HEK293T (cell line): ENCODE measurements at regions not wholly inside any gene's neighbourhood (a gene's known extent, or its start where the extent isn't known, plus 50 kb on each side); places are given as distances from the start of the nearest gene placed in this dataset.

Experiments
- CTCF ChIA-PET: fragments of 350-600 bp; formaldehyde crosslinking; extraction: SDS; loops from one replicate; lab custom pipeline; 2021; ENCODE audit warnings: antibody characterized with exemption, inconsistent platforms; lab: Yijun Ruan, JAX
- POLR2A ChIA-PET: fragments of 350-600 bp; formaldehyde crosslinking; extraction: SDS; loops from one replicate; lab custom pipeline; 2020; ENCODE audit warnings: antibody characterized with exemption, inconsistent platforms; lab: Yijun Ruan, JAX
- DNase-seq: peaks from one replicate; pipeline ENCODE4 v3.0.0; 2012; ENCODE audit warnings: mixed read lengths; ENCODE audit errors: extremely low spot score
- ARNT ChIP-seq: fragments of 450-650 bp; IDR thresholded peaks from 2 replicates; pipeline ENCODE4 v1.6.1; 2017; ENCODE audit warnings: mild to moderate bottlenecking
- BHLHE40 ChIP-seq: fragments of 450-650 bp; IDR thresholded peaks from 2 replicates; pipeline ENCODE4 v1.6.1; 2016; ENCODE audit warnings: mild to moderate bottlenecking, moderate library complexity, borderline replicate concordance
- CTBP1 ChIP-seq: fragments of 450-650 bp; IDR thresholded peaks from 2 replicates; pipeline ENCODE4 v1.6.1; 2016; ENCODE audit warnings: borderline replicate concordance
- ELF4 ChIP-seq: fragments of 450-650 bp; IDR thresholded peaks from 2 replicates; pipeline ENCODE4 v1.6.1; 2017; ENCODE audit warnings: antibody characterized with exemption
- FOXA1 ChIP-seq: fragments of 450-650 bp; IDR thresholded peaks from 2 replicates; pipeline ENCODE4 v1.6.1; 2016; ENCODE audit warnings: mild to moderate bottlenecking
- FOXK2 ChIP-seq: fragments of 450-650 bp; IDR thresholded peaks from 2 replicates; pipeline ENCODE4 v1.6.1; 2016; ENCODE audit warnings: mild to moderate bottlenecking
- FOXM1 ChIP-seq: fragments of 450-650 bp; IDR thresholded peaks from 2 replicates; pipeline ENCODE4 v1.6.1; 2017; ENCODE audit warnings: mild to moderate bottlenecking, borderline replicate concordance
- HDGF ChIP-seq: fragments of 450-650 bp; IDR thresholded peaks from 2 replicates; pipeline ENCODE4 v1.6.1; 2017; ENCODE audit warnings: antibody characterized with exemption, borderline replicate concordance
- L3MBTL2 ChIP-seq: fragments of 450-650 bp; conservative IDR thresholded peaks from 2 replicates; pipeline ENCODE4 v1.6.1; 2016; ENCODE audit warnings: mild to moderate bottlenecking
- NFRKB ChIP-seq: fragments of 450-650 bp; IDR thresholded peaks from 2 replicates; pipeline ENCODE4 v1.6.1; 2016; ENCODE audit warnings: mild to moderate bottlenecking, moderate library complexity
- PKNOX1 ChIP-seq: fragments of 450-650 bp; IDR thresholded peaks from 2 replicates; pipeline ENCODE4 v1.6.1; 2016
- SP1 ChIP-seq: fragments of 450-650 bp; IDR thresholded peaks from 2 replicates; pipeline ENCODE4 v1.6.1; 2017
- SUZ12 ChIP-seq: fragments of 450-650 bp; IDR thresholded peaks from 2 replicates; pipeline ENCODE4 v1.6.1; 2016; ENCODE audit warnings: mild to moderate bottlenecking
- TARDBP ChIP-seq: fragments of 450-650 bp; IDR thresholded peaks from 2 replicates; pipeline ENCODE4 v1.6.1; 2016
- ZNF384 ChIP-seq: fragments of 450-650 bp; IDR thresholded peaks from 2 replicates; pipeline ENCODE4 v1.6.1; 2016

DNA sequence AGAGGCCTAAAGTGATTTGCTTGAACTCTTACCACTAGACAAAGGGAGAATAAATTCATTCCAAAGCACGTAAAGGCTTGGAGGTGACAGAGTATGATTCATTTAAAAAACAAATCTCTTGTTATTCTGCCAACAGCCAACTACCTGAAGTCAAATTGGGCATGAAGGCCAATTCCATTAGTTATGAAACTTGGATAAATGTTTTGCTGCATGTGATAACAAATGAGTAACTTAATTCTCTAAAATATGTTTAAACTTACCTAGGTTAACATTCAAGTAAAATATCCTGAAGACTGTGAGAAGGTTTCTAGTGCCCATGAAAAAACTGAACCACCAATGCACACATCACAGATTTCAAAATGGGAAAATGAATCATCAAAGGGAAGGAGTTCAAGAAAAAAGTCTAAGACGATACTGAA, 120.1 kb upstream of the TSLP start:
- POLR2A ChIA-PET, result no interaction called here
- CTCF ChIA-PET, result no interaction called here
- no peak for DNase-seq
- TF ChIP-seq ZNF384, result no peak

DNA sequence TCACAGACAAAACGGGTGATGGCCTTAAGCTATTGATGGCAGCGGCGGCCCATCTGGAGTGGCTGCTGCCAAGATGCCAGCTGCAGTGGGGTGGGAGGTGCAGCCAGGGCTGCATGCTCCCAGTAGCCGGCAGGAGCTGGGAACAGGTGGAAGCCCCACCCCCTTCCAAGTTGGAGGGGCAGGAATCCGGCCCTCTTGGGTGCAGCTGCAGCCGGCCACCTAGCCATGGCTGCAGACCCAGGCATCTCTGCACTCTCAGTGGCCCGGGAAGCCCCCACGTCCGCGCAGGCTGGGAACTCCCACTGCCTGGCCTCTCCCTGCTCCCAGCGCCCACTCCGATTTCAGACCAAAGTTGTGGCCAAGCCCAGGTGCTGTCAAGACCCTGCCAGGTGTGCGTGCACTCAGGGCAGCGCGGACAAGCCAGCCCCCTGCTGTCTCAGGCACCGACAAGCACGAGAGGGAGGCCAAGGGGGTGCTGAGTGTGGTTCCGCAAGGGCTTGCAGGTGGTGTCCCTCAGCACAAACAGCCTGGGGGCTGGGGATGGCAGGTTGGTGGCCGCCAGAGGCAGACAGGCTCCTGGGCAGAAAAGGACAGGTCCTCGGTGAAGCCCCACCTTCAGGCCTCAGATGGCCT, 115.1 kb upstream of the TSLP start:
- TF ChIP-seq NFRKB, result no peak
- no peak for TF ChIP-seq FOXM1
- TF ChIP-seq ARNT, result no peak
- no peak for TF ChIP-seq ZNF384
- no peak for TF ChIP-seq FOXK2
- no peak for TF ChIP-seq PKNOX1
- DNase-seq, result no peak
- ChIA-PET POLR2A (no interaction called here), CTCF (no interaction called here)

GRCh38 chr5:110956913-110957813, 114.3 kb upstream of the TSLP start:
- POLR2A ChIA-PET, result no interaction called here
- CTCF ChIA-PET, result no interaction called here

GRCh38 chr5:110957934-110958333, 113.6 kb upstream of the TSLP start:
- ChIA-PET POLR2A (no interaction called here), CTCF (no interaction called here)
- no peak for TF ChIP-seq NFRKB
- TF ChIP-seq ZNF384, result no peak
- no peak for TF ChIP-seq FOXK2
- no peak for TF ChIP-seq ARNT
- TF ChIP-seq FOXA1, result no peak
- no peak for TF ChIP-seq ELF4
- TF ChIP-seq SP1, result no peak
- DNase-seq, result no peak

More at GRCh38 chr5:110956913-110957813, 114.3 kb upstream of the TSLP start:
- DNase-seq, result no peak
- TF ChIP-seq FOXM1 (no peak), PKNOX1 (no peak), CTBP1 (no peak), FOXK2 (no peak), TARDBP (no peak), ELF4 (no peak)

DNA sequence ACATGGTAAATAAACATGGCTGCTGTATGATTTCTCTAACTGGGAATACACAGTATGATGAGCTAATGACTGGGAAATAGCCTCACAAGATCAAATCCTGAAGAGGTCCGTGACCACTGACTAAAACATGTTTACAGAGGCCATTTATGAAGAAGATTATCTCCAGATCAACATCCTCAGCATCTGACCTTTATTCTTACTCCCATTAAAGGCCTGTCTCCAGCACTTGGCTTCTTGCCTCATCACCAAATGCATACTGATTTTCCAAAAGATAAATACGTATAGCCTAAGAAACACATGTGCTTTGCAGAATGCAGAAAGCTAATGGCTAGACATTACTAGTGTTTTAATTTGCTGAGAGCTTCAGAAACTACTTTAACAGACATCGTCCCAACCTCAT, 108.0 kb upstream of the TSLP start:
- TF ChIP-seq FOXA1 (no peak), PKNOX1 (no peak), TARDBP (no peak), NFRKB (no peak), L3MBTL2 (no peak), FOXM1 (no peak), CTBP1 (no peak), ARNT (no peak), SUZ12 (no peak), SP1 (no peak), FOXK2 (no peak), BHLHE40 (no peak), HDGF (no peak)
- DNase-seq, result no peak
- ChIA-PET POLR2A (no interaction called here), CTCF (no interaction called here)

GRCh38 chr5:110965773-110966581, 105.5 kb upstream of the TSLP start:
- DNase-seq, result no peak
- TF ChIP-seq FOXM1 (no peak), PKNOX1 (no peak), BHLHE40 (no peak), L3MBTL2 (no peak), ZNF384 (no peak)
- CTCF ChIA-PET, result no interaction called here
- POLR2A ChIA-PET, result no interaction called here
